DND-41 (cell line): ENCODE measurements at regions not wholly inside any gene's neighbourhood (a gene's known extent, or its start where the extent isn't known, plus 50 kb on each side); places are given as distances from the start of the nearest gene placed in this dataset.
"Not testable (repeated sequence)": the region's sequence is repeated elsewhere in the genome, so short reads cannot be mapped to it uniquely, and the experiment has no call there.

ENCODE experiments used
- ATAC-seq: fragments of 200-7000 bp; cut with Tn5 transposase; 3 replicates; pipeline ENCODE4 v1.9.1; 2021; ENCODE audit warnings: low read depth; ENCODE audit not compliant: insufficient read depth
- DNase-seq: peaks from one replicate; pipeline ENCODE4 v3.0.0-alpha.2; 2020
- H2AFZ ChIP-seq: 2 replicates; pipeline ENCODE4 v1.6.0; 2012; ENCODE audit warnings: low read depth, low read length
- H3K27ac ChIP-seq: 2 replicates; pipeline ENCODE4 v1.5.1; 2012; ENCODE audit warnings: low read length, inconsistent platforms
- H3K27me3 ChIP-seq: fragments of 200-600 bp; sonication (generic); 2 replicates; pipeline ENCODE4 v1.6.0; 2012; ENCODE audit warnings: low read length, mild to moderate bottlenecking, inconsistent platforms; ENCODE audit not compliant: insufficient read depth, poor library complexity
- H3K36me3 ChIP-seq: 2 replicates; pipeline ENCODE4 v1.5.1; 2012; ENCODE audit warnings: low read length, inconsistent platforms; ENCODE audit not compliant: insufficient read depth
- H3K4me1 ChIP-seq: 2 replicates; pipeline ENCODE4 v1.5.1; 2012; ENCODE audit warnings: mild to moderate bottlenecking, low read length; ENCODE audit not compliant: insufficient read depth
- H3K4me2 ChIP-seq: 2 replicates; pipeline ENCODE4 v1.6.0; 2012; ENCODE audit warnings: mild to moderate bottlenecking, moderate library complexity, low read length, inconsistent platforms; ENCODE audit not compliant: insufficient read depth
- H3K4me3 ChIP-seq, 2 experiments: fragments of 200-600 bp in 1 of 2; shearing (Covaris generic) in 1 of 2; 2 replicates each; pipeline ENCODE4 v1.5.1; 2012 to 2016; ENCODE audit warnings: inconsistent platforms in 2 of 2, low read length in 2 of 2, mild to moderate bottlenecking in 2 of 2, low read depth in 1 of 2, moderate library complexity in 1 of 2
- H3K79me2 ChIP-seq: 2 replicates; pipeline ENCODE4 v1.6.0; 2012; ENCODE audit warnings: low read length, inconsistent platforms; ENCODE audit not compliant: insufficient read depth
- H3K9ac ChIP-seq: 2 replicates; pipeline ENCODE4 v1.6.0; 2012; ENCODE audit warnings: low read depth, mild to moderate bottlenecking, inconsistent platforms, low read length, moderate library complexity
- H3K9me3 ChIP-seq: 2 replicates; pipeline ENCODE4 v1.5.1; 2012; ENCODE audit warnings: low read length, moderate library complexity, mild to moderate bottlenecking, inconsistent platforms; ENCODE audit not compliant: insufficient read depth, severe bottlenecking
- H4K20me1 ChIP-seq: 2 replicates; pipeline ENCODE4 v1.6.0; 2012; ENCODE audit warnings: low read length; ENCODE audit not compliant: insufficient read depth
- EZH2 ChIP-seq: IDR thresholded peaks from 3 replicates; pipeline ENCODE4 v1.6.1; 2012; ENCODE audit warnings: borderline replicate concordance, low read depth, mild to moderate bottlenecking, moderate library complexity, low read length, inconsistent platforms; ENCODE audit not compliant: severe bottlenecking
- TF ChIP-seq, protein P1 (sequence below): IDR thresholded peaks from 2 replicates; pipeline ENCODE4 v1.5.1; 2012; ENCODE audit warnings: borderline replicate concordance, low read length, moderate library complexity, mild to moderate bottlenecking; ENCODE audit not compliant: poor library complexity, severe bottlenecking; ENCODE audit errors: extremely low read depth

- no peak for ATAC-seq
- H4K20me1 ChIP-seq, result no peaks in the 10 kb centered on the region
- no peak overlapping the region for H3K4me2 ChIP-seq
- no peak overlapping the region for H2AFZ ChIP-seq
- no peak overlapping the region for H3K9ac ChIP-seq
- no peaks in the 10 kb centered on the region for H3K36me3 ChIP-seq
- H3K9me3 ChIP-seq, result no peaks in the 10 kb centered on the region
- no peak overlapping the region for H3K4me3 ChIP-seq
- H3K79me2 ChIP-seq, result no peaks in the 10 kb centered on the region
- no peak for DNase-seq
- H3K27ac ChIP-seq, result no peak overlapping the region
- peaks cover 5% of the 10 kb centered on the region for H3K27me3 ChIP-seq
- TF ChIP-seq, protein P1, sequence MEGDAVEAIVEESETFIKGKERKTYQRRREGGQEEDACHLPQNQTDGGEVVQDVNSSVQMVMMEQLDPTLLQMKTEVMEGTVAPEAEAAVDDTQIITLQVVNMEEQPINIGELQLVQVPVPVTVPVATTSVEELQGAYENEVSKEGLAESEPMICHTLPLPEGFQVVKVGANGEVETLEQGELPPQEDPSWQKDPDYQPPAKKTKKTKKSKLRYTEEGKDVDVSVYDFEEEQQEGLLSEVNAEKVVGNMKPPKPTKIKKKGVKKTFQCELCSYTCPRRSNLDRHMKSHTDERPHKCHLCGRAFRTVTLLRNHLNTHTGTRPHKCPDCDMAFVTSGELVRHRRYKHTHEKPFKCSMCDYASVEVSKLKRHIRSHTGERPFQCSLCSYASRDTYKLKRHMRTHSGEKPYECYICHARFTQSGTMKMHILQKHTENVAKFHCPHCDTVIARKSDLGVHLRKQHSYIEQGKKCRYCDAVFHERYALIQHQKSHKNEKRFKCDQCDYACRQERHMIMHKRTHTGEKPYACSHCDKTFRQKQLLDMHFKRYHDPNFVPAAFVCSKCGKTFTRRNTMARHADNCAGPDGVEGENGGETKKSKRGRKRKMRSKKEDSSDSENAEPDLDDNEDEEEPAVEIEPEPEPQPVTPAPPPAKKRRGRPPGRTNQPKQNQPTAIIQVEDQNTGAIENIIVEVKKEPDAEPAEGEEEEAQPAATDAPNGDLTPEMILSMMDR, result no peak
- TF ChIP-seq EZH2, result no peak
- H3K4me1 ChIP-seq, result no peaks in the 10 kb centered on the region
These were observed 66.7 kb downstream of the RFPL4B start for GRCh38 chr6:112413780-112414179.

DNA sequence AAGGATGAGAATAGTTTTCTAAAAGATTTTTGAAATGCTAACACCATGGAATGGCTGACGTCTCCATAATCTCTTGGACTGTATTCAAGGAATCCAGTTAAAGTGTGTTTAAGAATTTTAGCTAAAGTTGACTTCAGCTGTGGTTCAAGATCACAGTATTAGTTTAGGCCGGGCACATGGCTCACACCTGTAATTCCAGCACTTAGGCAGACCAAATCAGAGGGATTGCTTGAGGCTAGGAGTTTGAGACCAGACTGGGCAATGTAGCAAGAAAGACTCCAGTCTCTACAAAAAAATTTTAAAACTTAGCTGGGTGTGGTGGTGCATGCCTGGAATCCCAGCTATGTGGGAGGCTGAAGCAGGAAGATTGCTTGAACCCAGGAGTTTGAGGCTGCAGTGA is 68.2 kb downstream of the RFPL4B start:
- Histone ChIP-seq H3K4me1 (no peaks in the 10 kb centered on the region), H2AFZ (no peak overlapping the region), H3K9me3 (no peaks in the 10 kb centered on the region), H3K27ac (no peak overlapping the region), H3K4me3 (no peak overlapping the region), H3K27me3 (peaks cover 5% of the 10 kb centered on the region), H3K79me2 (no peaks in the 10 kb centered on the region), H4K20me1 (no peaks in the 10 kb centered on the region), H3K4me2 (no peak overlapping the region), H3K36me3 (no peaks in the 10 kb centered on the region), H3K9ac (no peak overlapping the region)
- no peak for TF ChIP-seq EZH2
- TF ChIP-seq, protein P1, result no peak
- ATAC-seq, result no peak
- no peak for DNase-seq

DNA sequence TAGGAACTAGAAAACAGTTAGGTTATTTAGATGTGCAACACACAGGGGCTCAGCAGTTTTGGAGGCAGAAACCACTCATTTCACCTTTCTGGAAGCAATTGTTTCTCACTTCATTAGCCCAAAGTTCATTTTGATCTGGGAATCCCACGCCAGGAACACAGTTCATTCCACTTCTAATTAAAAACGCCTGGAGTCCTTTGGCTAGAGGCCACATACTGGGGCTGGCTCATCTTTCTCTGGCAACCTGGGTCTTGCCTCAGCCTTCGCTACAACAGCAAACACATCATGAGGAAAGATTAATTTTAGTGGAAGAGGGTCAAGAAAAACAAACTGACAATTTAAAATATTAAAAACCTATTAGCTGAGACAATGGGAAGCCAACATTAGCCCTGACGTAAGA is 69.7 kb downstream of the RFPL4B start:
- no peak for DNase-seq
- Histone ChIP-seq H3K4me3 (no peak overlapping the region), H3K27ac (no peak overlapping the region), H2AFZ (no peak overlapping the region), H3K4me1 (no peaks in the 10 kb centered on the region), H3K9ac (no peak overlapping the region), H3K27me3 (peaks cover 5% of the 10 kb centered on the region), H3K4me2 (no peak overlapping the region), H3K79me2 (no peaks in the 10 kb centered on the region), H4K20me1 (no peaks in the 10 kb centered on the region), H3K36me3 (no peaks in the 10 kb centered on the region), H3K9me3 (no peaks in the 10 kb centered on the region)
- TF ChIP-seq, protein P1, result no peak
- TF ChIP-seq EZH2, result no peak
- no peak for ATAC-seq

- not testable (repeated sequence) for H3K27ac ChIP-seq, H3K4me3 ChIP-seq, H3K27me3 ChIP-seq, DNase-seq, H4K20me1 ChIP-seq, H3K9me3 ChIP-seq, H3K4me2 ChIP-seq, H2AFZ ChIP-seq, H3K79me2 ChIP-seq, H3K36me3 ChIP-seq, H3K4me1 ChIP-seq, H3K9ac ChIP-seq, ATAC-seq
These were observed 79.9 kb downstream of the RFPL4B start for GRCh38 chr6:112427011-112427410.
